ENCODE measurements at regions not wholly inside any gene's neighbourhood (a gene's known extent, or its start where the extent isn't known, plus 50 kb on each side); places are given as distances from the start of the nearest gene placed in this dataset.

DNA sequence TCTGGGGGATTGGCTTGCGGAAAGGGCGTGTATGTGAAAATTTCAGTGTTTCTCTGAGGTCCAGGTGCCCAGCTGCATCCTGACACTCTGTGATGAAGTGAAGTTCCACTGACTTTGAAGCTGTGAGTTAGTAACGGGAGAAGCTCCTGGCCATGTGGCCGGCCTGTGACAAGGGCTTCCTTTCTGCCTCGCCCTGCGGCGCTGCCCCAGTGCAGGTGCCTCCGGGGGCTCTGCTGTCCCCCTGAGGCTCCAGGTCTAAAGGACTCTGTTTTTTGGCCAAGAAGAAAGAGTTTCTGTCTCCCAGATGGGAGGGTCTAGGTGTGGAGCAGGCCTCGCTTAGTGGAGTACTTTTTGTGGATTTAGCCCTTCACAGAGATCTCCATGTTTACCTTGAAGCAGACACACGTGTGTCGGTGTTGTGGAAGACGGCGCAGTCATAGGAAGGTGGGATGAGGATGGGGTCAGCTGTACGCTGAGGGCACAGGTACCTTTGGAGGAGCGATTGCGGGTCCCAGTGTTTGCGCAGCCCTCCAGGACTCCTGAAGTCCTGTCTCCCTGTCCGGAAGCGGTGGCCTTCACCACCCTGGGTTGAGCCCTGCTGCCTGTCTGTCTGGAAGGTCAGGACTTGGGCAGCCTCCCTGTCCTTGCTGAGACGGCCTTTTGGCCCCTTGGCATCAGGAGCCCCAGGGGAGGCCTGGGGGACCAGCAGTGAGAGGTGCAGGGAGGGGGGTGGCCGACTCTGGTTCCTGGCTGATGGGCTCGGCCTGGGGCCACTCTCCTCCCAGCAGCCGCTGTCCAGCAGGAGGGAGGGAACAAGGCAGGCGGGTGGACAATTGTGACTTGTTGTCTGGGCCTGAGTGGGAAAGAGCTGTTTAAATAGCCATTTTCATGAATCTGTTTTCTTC is 1249.3 kb downstream of the BRD1 start:
- H3K4me1 ChIP-seq (ENCODE audit: control insufficient read depth in 2 of 2, insufficient read depth in 2 of 2, low read length in 2 of 2), result no peaks in the 10 kb centered on the region
- H3K36me3 ChIP-seq (replicated peaks in 1 of 2; ENCODE audit: control extremely low read depth in 1 of 2, control insufficient read depth in 1 of 2, extremely low read depth in 1 of 2, insufficient read depth in 2 of 2, low read length in 1 of 2), result no peaks in the 10 kb centered on the region
- no peak overlapping the region for H3K9ac ChIP-seq (ENCODE audit: low read length)
- ATAC-seq (ENCODE audit: low read depth) (no peak), DNase-seq (no peak)
- intact Hi-C loops (cut with micrococcal nuclease), result no loop called here
- no peak overlapping the region for H3K4me3 Mint-ChIP-seq
- POLR2A ChIA-PET, result no interaction called here
- H3K4me1 Mint-ChIP-seq, result peaks cover 6% of the 10 kb centered on the region
- H4K20me1 ChIP-seq (ENCODE audit: control insufficient read depth, insufficient read depth, low read length, poor library complexity, severe bottlenecking), result no peaks in the 10 kb centered on the region
- H3K27me3 Mint-ChIP-seq, result peaks cover 29% of the 10 kb centered on the region
- peaks cover 0 to 23% (median 6%) of the 10 kb centered on the region in 4 experiments for H3K27me3 ChIP-seq (replicated peaks in 1 of 4; ENCODE audit: control extremely low read depth in 1 of 4, control insufficient read depth in 3 of 4, insufficient read depth in 4 of 4, low read length in 3 of 4)
- TF ChIP-seq EZH2 (IDR thresholded peaks at IDR 0.05; ENCODE audit: borderline replicate concordance, insufficient read depth, low read depth, low read length, poor library complexity, severe bottlenecking), result no peak
- TF ChIP-seq, protein P1, sequence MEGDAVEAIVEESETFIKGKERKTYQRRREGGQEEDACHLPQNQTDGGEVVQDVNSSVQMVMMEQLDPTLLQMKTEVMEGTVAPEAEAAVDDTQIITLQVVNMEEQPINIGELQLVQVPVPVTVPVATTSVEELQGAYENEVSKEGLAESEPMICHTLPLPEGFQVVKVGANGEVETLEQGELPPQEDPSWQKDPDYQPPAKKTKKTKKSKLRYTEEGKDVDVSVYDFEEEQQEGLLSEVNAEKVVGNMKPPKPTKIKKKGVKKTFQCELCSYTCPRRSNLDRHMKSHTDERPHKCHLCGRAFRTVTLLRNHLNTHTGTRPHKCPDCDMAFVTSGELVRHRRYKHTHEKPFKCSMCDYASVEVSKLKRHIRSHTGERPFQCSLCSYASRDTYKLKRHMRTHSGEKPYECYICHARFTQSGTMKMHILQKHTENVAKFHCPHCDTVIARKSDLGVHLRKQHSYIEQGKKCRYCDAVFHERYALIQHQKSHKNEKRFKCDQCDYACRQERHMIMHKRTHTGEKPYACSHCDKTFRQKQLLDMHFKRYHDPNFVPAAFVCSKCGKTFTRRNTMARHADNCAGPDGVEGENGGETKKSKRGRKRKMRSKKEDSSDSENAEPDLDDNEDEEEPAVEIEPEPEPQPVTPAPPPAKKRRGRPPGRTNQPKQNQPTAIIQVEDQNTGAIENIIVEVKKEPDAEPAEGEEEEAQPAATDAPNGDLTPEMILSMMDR (IDR thresholded peaks at IDR 0.05), result no peak
- WGBS (ENCODE audit: insufficient coverage), result 81% methylated on average over 18 of the region's 24 CpGs
- H3K4me3 ChIP-seq (ENCODE audit: control extremely low read depth in 1 of 5, extremely low read depth in 1 of 5, insufficient read depth in 1 of 5, low read depth in 2 of 5, low read length in 4 of 5), result no peak overlapping the region
- H3K79me2 ChIP-seq (ENCODE audit: control insufficient read depth, insufficient read depth, low read length), result no peaks in the 10 kb centered on the region
- H3K4me2 ChIP-seq (replicated peaks; ENCODE audit: low read depth, low read length, poor library complexity, severe bottlenecking), result no peak overlapping the region
- H3K9me3 Mint-ChIP-seq (ENCODE audit: insufficient read depth), result no peaks in the 10 kb centered on the region
- H3K9me3 ChIP-seq (ENCODE audit: control extremely low read depth in 1 of 3, control insufficient read depth in 2 of 3, insufficient read depth in 1 of 3, low read length in 2 of 3), result peaks cover 0 to 30% (median 0%) of the 10 kb centered on the region in 3 donors
- CTCF ChIA-PET, result no interaction called here
- no peak overlapping the region for H3K27ac Mint-ChIP-seq
- H2AFZ ChIP-seq (ENCODE audit: insufficient read depth, low read depth, low read length, poor library complexity, severe bottlenecking), result no peak overlapping the region
- H3K27ac ChIP-seq (ENCODE audit: low read length in 2 of 2), result no peak overlapping the region

DNA sequence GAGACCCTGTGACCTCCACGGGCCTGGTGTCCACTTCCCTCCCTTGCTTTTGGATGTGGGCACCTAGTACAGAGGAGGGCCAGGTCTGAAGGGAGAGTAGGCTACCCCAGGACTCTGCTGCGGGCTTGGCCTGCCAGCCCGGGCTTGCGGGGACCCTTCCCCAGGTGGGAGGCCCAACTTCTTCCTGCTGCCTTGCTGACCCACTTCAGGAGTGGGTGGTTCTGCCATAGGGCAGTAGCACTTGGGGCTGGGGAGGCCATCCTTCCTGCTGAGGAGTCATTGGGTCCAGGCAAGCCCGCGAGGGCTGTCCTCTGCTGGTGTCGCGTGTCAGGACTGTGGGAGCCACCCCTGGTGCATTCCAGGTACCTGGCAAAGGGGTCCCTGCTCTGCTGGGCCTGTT is 1250.0 kb downstream of the BRD1 start:
- ChIA-PET CTCF (no interaction called here), POLR2A (no interaction called here)
- H3K27me3 ChIP-seq (replicated peaks in 1 of 4; ENCODE audit: control extremely low read depth in 1 of 4, control insufficient read depth in 3 of 4, insufficient read depth in 4 of 4, low read length in 3 of 4), result peaks cover 0 to 28% (median 6%) of the 10 kb centered on the region in 4 experiments
- intact Hi-C loops (cut with micrococcal nuclease), result no loop called here
- no peak overlapping the region for H3K4me3 ChIP-seq (ENCODE audit: control extremely low read depth in 1 of 5, extremely low read depth in 1 of 5, insufficient read depth in 1 of 5, low read depth in 2 of 5, low read length in 4 of 5)
- H3K9me3 ChIP-seq (ENCODE audit: control extremely low read depth in 1 of 3, control insufficient read depth in 2 of 3, insufficient read depth in 1 of 3, low read length in 2 of 3), result peaks cover 0 to 34% (median 0%) of the 10 kb centered on the region in 3 donors
- Mint-ChIP-seq H3K27ac (no peak overlapping the region), H3K9me3 (ENCODE audit: insufficient read depth) (no peaks in the 10 kb centered on the region), H3K4me3 (no peak overlapping the region), H3K27me3 (peaks cover 33% of the 10 kb centered on the region), H3K4me1 (peaks cover 6% of the 10 kb centered on the region)
- H4K20me1 ChIP-seq (ENCODE audit: control insufficient read depth, insufficient read depth, low read length, poor library complexity, severe bottlenecking), result no peaks in the 10 kb centered on the region
- no peak overlapping the region for H3K27ac ChIP-seq (ENCODE audit: low read length in 2 of 2)
- H3K79me2 ChIP-seq (ENCODE audit: control insufficient read depth, insufficient read depth, low read length), result no peaks in the 10 kb centered on the region
- no peak overlapping the region for H2AFZ ChIP-seq (ENCODE audit: insufficient read depth, low read depth, low read length, poor library complexity, severe bottlenecking)
- H3K4me1 ChIP-seq (ENCODE audit: control insufficient read depth in 2 of 2, insufficient read depth in 2 of 2, low read length in 2 of 2), result no peaks in the 10 kb centered on the region
- DNase-seq (no peak), ATAC-seq (ENCODE audit: low read depth) (no peak)
- no peak overlapping the region for H3K9ac ChIP-seq (ENCODE audit: low read length)
- 97% methylated on average over 8 of the region's 8 CpGs for WGBS (ENCODE audit: insufficient coverage)
- no peaks in the 10 kb centered on the region for H3K36me3 ChIP-seq (replicated peaks in 1 of 2; ENCODE audit: control extremely low read depth in 1 of 2, control insufficient read depth in 1 of 2, extremely low read depth in 1 of 2, insufficient read depth in 2 of 2, low read length in 1 of 2)
- no peak overlapping the region for H3K4me2 ChIP-seq (replicated peaks; ENCODE audit: low read depth, low read length, poor library complexity, severe bottlenecking)
- TF ChIP-seq EZH2 (IDR thresholded peaks at IDR 0.05; ENCODE audit: borderline replicate concordance, insufficient read depth, low read depth, low read length, poor library complexity, severe bottlenecking), result no peak
- TF ChIP-seq, protein P1 (IDR thresholded peaks at IDR 0.05), result no peak
